OCI-LY1 (cell line): ENCODE measurements at regions not wholly inside any gene's neighbourhood (a gene's known extent, or its start where the extent isn't known, plus 50 kb on each side); places are given as distances from the start of the nearest gene placed in this dataset.

ENCODE experiments used
- H2AFZ ChIP-seq: fragments of 200-600 bp; sonication (generic), shearing (Covaris generic); 2 replicates; pipeline ENCODE4 v1.6.0; 2014; ENCODE audit warnings: antibody characterized with exemption, mild to moderate bottlenecking, low read length
- H3F3A ChIP-seq: fragments of 200-600 bp; sonication (generic), shearing (Covaris generic); 2 replicates; pipeline ENCODE4 v1.6.0; 2014; ENCODE audit warnings: mild to moderate bottlenecking, antibody characterized with exemption, low read length, moderate library complexity; ENCODE audit not compliant: insufficient read depth
- H3K27ac ChIP-seq: fragments of 200-600 bp; sonication (generic); 2 replicates; pipeline ENCODE4 v1.5.1; 2014; ENCODE audit warnings: low read length, mixed run types, mild to moderate bottlenecking, low read depth; ENCODE audit not compliant: poor library complexity, severe bottlenecking
- H3K27me3 ChIP-seq: fragments of 200-600 bp; sonication (generic); 2 replicates; pipeline ENCODE4 v1.6.0; 2014; ENCODE audit warnings: antibody characterized with exemption, mild to moderate bottlenecking, low read length, moderate library complexity; ENCODE audit not compliant: insufficient read depth
- H3K36me3 ChIP-seq: fragments of 200-600 bp; sonication (generic); 2 replicates; pipeline ENCODE4 v1.6.1; 2014; ENCODE audit warnings: mild to moderate bottlenecking, antibody characterized with exemption, low read length, moderate library complexity, mixed read lengths; ENCODE audit not compliant: insufficient read depth
- H3K4me1 ChIP-seq: fragments of 200-600 bp; sonication (generic); 2 replicates; pipeline ENCODE4 v1.5.1; 2014; ENCODE audit warnings: mild to moderate bottlenecking, low read length, moderate library complexity; ENCODE audit not compliant: insufficient read depth, severe bottlenecking
- H3K4me2 ChIP-seq: fragments of 200-600 bp; sonication (generic), shearing (Covaris generic); 2 replicates; pipeline ENCODE4 v1.6.1; 2014; ENCODE audit warnings: low read length
- H3K4me3 ChIP-seq: fragments of 200-600 bp; sonication (generic); 2 replicates; pipeline ENCODE4 v1.5.1; 2014; ENCODE audit warnings: low read length, low read depth, mild to moderate bottlenecking, mixed read lengths; ENCODE audit not compliant: poor library complexity, severe bottlenecking
- H3K79me2 ChIP-seq: fragments of 200-600 bp; shearing (Covaris generic); 2 replicates; pipeline ENCODE4 v1.6.1; 2016; ENCODE audit warnings: mixed run types, low read length, mixed read lengths; ENCODE audit not compliant: insufficient read depth
- H3K9ac ChIP-seq: fragments of 200-600 bp; sonication (generic), shearing (Covaris generic); 2 replicates; pipeline ENCODE4 v1.6.1; 2014; ENCODE audit warnings: mild to moderate bottlenecking, low read length, mixed read lengths
- H3K9me2 ChIP-seq: fragments of 200-600 bp; sonication (generic), shearing (Covaris generic); 2 replicates; pipeline ENCODE4 v1.6.1; 2014; ENCODE audit warnings: low read depth, mild to moderate bottlenecking, low read length, mixed read lengths
- H3K9me3 ChIP-seq: fragments of 200-600 bp; shearing (Covaris generic); 2 replicates; pipeline ENCODE4 v1.6.1; 2014; ENCODE audit warnings: low read length, mixed read lengths
- H4K20me1 ChIP-seq: fragments of 200-600 bp; sonication (generic), shearing (Covaris generic); 2 replicates; pipeline ENCODE4 v1.6.0; 2016; ENCODE audit warnings: mild to moderate bottlenecking, low read length; ENCODE audit not compliant: insufficient read depth
- CTCF ChIP-seq: fragments of 200-600 bp; sonication (generic), shearing (Covaris generic); IDR thresholded peaks from 2 replicates; pipeline ENCODE4 v1.5.1; 2017; ENCODE audit warnings: mild to moderate bottlenecking, antibody characterized with exemption, low read length, moderate library complexity, mixed read lengths
- EZH2 ChIP-seq: fragments of 200-600 bp; sonication (generic), shearing (Covaris generic); IDR thresholded peaks from 2 replicates; pipeline ENCODE4 v1.8.0; 2017; ENCODE audit warnings: borderline replicate concordance, mixed run types, mild to moderate bottlenecking, antibody characterized with exemption, low read length, moderate library complexity, mixed read lengths

DNA sequence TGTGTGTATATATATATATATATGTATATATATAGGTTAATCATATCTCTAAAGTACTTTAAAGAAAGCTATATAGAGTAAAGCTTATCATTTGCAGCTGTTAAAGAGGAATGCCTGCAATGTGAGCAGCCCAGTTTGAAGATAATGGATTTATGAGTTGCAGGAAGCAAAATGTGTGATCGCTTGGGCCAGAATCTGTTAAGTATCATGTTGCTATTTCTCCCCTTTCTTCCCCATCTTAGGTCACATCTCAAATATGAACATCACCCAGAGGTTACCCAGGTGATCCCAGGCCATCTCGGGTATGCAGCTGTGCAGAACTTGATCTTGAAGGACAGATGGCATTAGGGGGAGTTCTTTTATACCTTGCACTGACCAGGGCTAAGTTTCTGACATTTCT lies 316.5 kb downstream of the MTX2 start:
- H4K20me1 ChIP-seq = no peaks in the 10 kb centered on the region
- no peaks in the 10 kb centered on the region for H3K27me3 ChIP-seq
- no peaks in the 10 kb centered on the region for H3K9me3 ChIP-seq
- no peak overlapping the region for H2AFZ ChIP-seq
- H3K9ac ChIP-seq = no peak overlapping the region
- no peaks in the 10 kb centered on the region for H3K36me3 ChIP-seq
- H3K27ac ChIP-seq = no peak overlapping the region
- TF ChIP-seq EZH2 (no peak), CTCF (no peak)
- no peak overlapping the region for H3K4me2 ChIP-seq
- H3K4me3 ChIP-seq = no peak overlapping the region
- H3K79me2 ChIP-seq = no peaks in the 10 kb centered on the region
- no peaks in the 10 kb centered on the region for H3K4me1 ChIP-seq
- H3F3A ChIP-seq = no peaks in the 10 kb centered on the region
- H3K9me2 ChIP-seq = no peaks in the 10 kb centered on the region

DNA sequence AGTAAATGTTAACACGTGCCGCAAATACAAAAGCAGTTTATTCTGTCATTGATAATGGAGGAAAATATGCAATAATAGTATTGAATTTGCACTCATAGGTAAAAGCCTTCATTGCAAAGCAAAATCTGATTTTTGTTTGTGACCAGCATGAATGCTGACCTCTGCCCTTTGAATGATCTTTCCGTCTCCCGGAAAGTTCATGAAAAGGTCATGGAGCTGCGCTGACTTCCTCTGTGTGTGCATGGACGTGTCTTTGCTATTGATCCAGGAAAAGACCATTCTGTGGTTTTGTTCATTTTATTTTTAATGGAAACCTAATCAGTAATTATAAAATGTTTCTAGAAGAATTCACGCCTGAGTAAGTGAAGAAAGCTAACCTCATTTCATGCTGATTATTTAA lies 320.0 kb downstream of the MTX2 start:
- Histone ChIP-seq H3K4me3 (no peak overlapping the region), H3F3A (no peaks in the 10 kb centered on the region), H3K27ac (no peak overlapping the region), H3K9me3 (no peaks in the 10 kb centered on the region), H2AFZ (no peak overlapping the region), H3K9me2 (no peaks in the 10 kb centered on the region), H3K9ac (no peak overlapping the region), H3K27me3 (no peaks in the 10 kb centered on the region), H3K4me1 (no peaks in the 10 kb centered on the region), H3K79me2 (no peaks in the 10 kb centered on the region), H4K20me1 (no peaks in the 10 kb centered on the region), H3K4me2 (no peak overlapping the region), H3K36me3 (no peaks in the 10 kb centered on the region)
- TF ChIP-seq CTCF (no peak), EZH2 (no peak)

DNA sequence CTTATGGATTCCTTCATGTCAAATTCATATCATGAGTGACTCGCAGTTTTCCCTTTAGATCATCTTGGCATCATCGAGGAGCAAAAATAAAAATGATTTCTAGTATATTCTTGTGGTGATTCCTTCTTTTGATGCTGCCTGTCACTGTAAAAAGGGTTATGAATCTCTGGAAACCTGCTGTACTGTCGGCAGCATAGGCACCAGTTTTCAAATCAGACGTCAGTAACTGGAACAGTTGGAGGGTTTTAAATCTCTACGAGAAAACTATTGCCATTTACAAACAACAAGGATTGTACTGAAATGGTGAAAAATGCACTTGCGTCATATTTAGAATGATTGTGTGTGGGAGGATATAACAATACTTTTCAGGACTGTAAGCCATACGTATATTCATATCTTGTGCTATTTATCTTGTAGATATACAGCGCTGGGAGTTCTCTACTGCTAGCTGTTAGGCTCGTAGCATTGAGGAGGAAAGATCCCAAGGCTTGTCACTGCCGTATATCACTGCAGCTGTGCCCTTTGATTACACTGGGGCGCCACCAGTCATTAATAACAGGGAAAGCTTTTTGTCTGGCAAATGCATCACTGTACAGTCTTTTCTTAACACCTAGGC lies 320.7 kb downstream of the MTX2 start:
- H3K36me3 ChIP-seq = no peaks in the 10 kb centered on the region
- no peak overlapping the region for H3K4me2 ChIP-seq
- H2AFZ ChIP-seq = no peak overlapping the region
- H3K27ac ChIP-seq = no peak overlapping the region
- H3K9me3 ChIP-seq = no peaks in the 10 kb centered on the region
- H3K4me3 ChIP-seq = no peak overlapping the region
- no peaks in the 10 kb centered on the region for H3F3A ChIP-seq
- H4K20me1 ChIP-seq = no peaks in the 10 kb centered on the region
- TF ChIP-seq EZH2 = no peak
- TF ChIP-seq CTCF = no peak
- no peak overlapping the region for H3K9ac ChIP-seq
- no peaks in the 10 kb centered on the region for H3K4me1 ChIP-seq
- H3K9me2 ChIP-seq = no peaks in the 10 kb centered on the region
- no peaks in the 10 kb centered on the region for H3K27me3 ChIP-seq
- H3K79me2 ChIP-seq = no peaks in the 10 kb centered on the region
